ENCODE measurements at regions not wholly inside any gene's neighbourhood (a gene's known extent, or its start where the extent isn't known, plus 50 kb on each side); places are given as distances from the start of the nearest gene placed in this dataset.

GRCh38 chr6:85396159-85396808, 53.6 kb upstream of the NT5E start:
- DNase-seq (ENCODE audit: extremely low spot score) = no peak
- CTCF ChIA-PET = no interaction called here
- TF ChIP-seq, protein P1, sequence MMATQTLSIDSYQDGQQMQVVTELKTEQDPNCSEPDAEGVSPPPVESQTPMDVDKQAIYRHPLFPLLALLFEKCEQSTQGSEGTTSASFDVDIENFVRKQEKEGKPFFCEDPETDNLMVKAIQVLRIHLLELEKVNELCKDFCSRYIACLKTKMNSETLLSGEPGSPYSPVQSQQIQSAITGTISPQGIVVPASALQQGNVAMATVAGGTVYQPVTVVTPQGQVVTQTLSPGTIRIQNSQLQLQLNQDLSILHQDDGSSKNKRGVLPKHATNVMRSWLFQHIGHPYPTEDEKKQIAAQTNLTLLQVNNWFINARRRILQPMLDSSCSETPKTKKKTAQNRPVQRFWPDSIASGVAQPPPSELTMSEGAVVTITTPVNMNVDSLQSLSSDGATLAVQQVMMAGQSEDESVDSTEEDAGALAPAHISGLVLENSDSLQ (IDR thresholded peaks at IDR 0.05) = no peak
- TF ChIP-seq ELF4 (IDR thresholded peaks at IDR 0.05) (no peak), SUZ12 (IDR thresholded peaks at IDR 0.05) (no peak), NFRKB (IDR thresholded peaks at IDR 0.05) (no peak), TARDBP (IDR thresholded peaks at IDR 0.05) (no peak), BHLHE40 (IDR thresholded peaks at IDR 0.05; ENCODE audit: borderline replicate concordance) (no peak), ZNF384 (IDR thresholded peaks at IDR 0.05) (no peak), SP1 (IDR thresholded peaks at IDR 0.05) (no peak)
- POLR2A ChIA-PET = no interaction called here

GRCh38 chr6:85395746-85396145, 54.1 kb upstream of the NT5E start:
- ChIA-PET POLR2A (no interaction called here), CTCF (interaction anchor here (0.8 kb wide), 1 partner anchor 11 kb away, joined by 3 read pairs; no protein-coding TSS in a partner anchor)
- no peak for DNase-seq (ENCODE audit: extremely low spot score)
- TF ChIP-seq TARDBP (IDR thresholded peaks at IDR 0.05) = no peak
- no peak for TF ChIP-seq LEF1 (IDR thresholded peaks at IDR 0.05; ENCODE audit: borderline replicate concordance)
- TF ChIP-seq HDGF (IDR thresholded peaks at IDR 0.05; ENCODE audit: borderline replicate concordance) = no peak
- TF ChIP-seq FOXK2 (IDR thresholded peaks at IDR 0.05) = no peak
- no peak for TF ChIP-seq FOXM1 (IDR thresholded peaks at IDR 0.05; ENCODE audit: borderline replicate concordance)
- no peak for TF ChIP-seq ARNT (IDR thresholded peaks at IDR 0.05)
- TF ChIP-seq NFRKB (IDR thresholded peaks at IDR 0.05) = no peak
- no peak for TF ChIP-seq BHLHE40 (IDR thresholded peaks at IDR 0.05; ENCODE audit: borderline replicate concordance)
- no peak for TF ChIP-seq SP1 (IDR thresholded peaks at IDR 0.05)
- TF ChIP-seq, protein P1 (IDR thresholded peaks at IDR 0.05) = no peak
- TF ChIP-seq FOXA1 (IDR thresholded peaks at IDR 0.05) = no peak
- no peak for TF ChIP-seq ZNF384 (IDR thresholded peaks at IDR 0.05)

GRCh38 chr6:85394853-85395538, 54.9 kb upstream of the NT5E start:
- CTCF ChIA-PET = interaction anchor here (0.8 kb wide), 1 partner anchor 10 kb away, joined by 3 read pairs; no protein-coding TSS in a partner anchor
- POLR2A ChIA-PET = no interaction called here
- TF ChIP-seq TARDBP (IDR thresholded peaks at IDR 0.05) (no peak), FOXM1 (IDR thresholded peaks at IDR 0.05; ENCODE audit: borderline replicate concordance) (no peak), ZNF384 (IDR thresholded peaks at IDR 0.05) (no peak), FOXK2 (IDR thresholded peaks at IDR 0.05) (no peak), NFRKB (IDR thresholded peaks at IDR 0.05) (no peak), FOXA1 (IDR thresholded peaks at IDR 0.05) (no peak), ARNT (IDR thresholded peaks at IDR 0.05) (no peak), L3MBTL2 (conservative IDR thresholded peaks at IDR 0.05) (no peak), LEF1 (IDR thresholded peaks at IDR 0.05; ENCODE audit: borderline replicate concordance) (no peak), SUZ12 (IDR thresholded peaks at IDR 0.05) (no peak), CTBP1 (IDR thresholded peaks at IDR 0.05; ENCODE audit: borderline replicate concordance) (no peak), BHLHE40 (IDR thresholded peaks at IDR 0.05; ENCODE audit: borderline replicate concordance) (no peak), ELF4 (IDR thresholded peaks at IDR 0.05) (no peak), SP1 (IDR thresholded peaks at IDR 0.05) (no peak), HDGF (IDR thresholded peaks at IDR 0.05; ENCODE audit: borderline replicate concordance) (no peak)
- TF ChIP-seq, protein P1 (IDR thresholded peaks at IDR 0.05) = no peak
- no peak for DNase-seq (ENCODE audit: extremely low spot score)

GRCh38 chr6:85394199-85394598, 55.7 kb upstream of the NT5E start:
- ChIA-PET CTCF (no interaction called here), POLR2A (no interaction called here)
- TF ChIP-seq FOXA1 (IDR thresholded peaks at IDR 0.05) (no peak), ZNF384 (IDR thresholded peaks at IDR 0.05) (no peak), CTBP1 (IDR thresholded peaks at IDR 0.05; ENCODE audit: borderline replicate concordance) (no peak), HDGF (IDR thresholded peaks at IDR 0.05; ENCODE audit: borderline replicate concordance) (no peak)
- TF ChIP-seq, protein P1 (IDR thresholded peaks at IDR 0.05) = no peak
- DNase-seq (ENCODE audit: extremely low spot score) = no peak

GRCh38 chr6:85392379-85392778, 57.5 kb upstream of the NT5E start:
- CTCF ChIA-PET = no interaction called here
- POLR2A ChIA-PET = no interaction called here
- TF ChIP-seq TARDBP (IDR thresholded peaks at IDR 0.05) (no peak), FOXK2 (IDR thresholded peaks at IDR 0.05) (no peak), FOXA1 (IDR thresholded peaks at IDR 0.05) (no peak), SP1 (IDR thresholded peaks at IDR 0.05) (no peak), L3MBTL2 (conservative IDR thresholded peaks at IDR 0.05) (no peak), ARNT (IDR thresholded peaks at IDR 0.05) (no peak)
- TF ChIP-seq, protein P1 (IDR thresholded peaks at IDR 0.05) = no peak

More at GRCh38 chr6:85392379-85392778, 57.5 kb upstream of the NT5E start:
- no peak for DNase-seq (ENCODE audit: extremely low spot score)

Data from HEK293T (cell line).